ENCODE measurements at regions not wholly inside any gene's neighbourhood (a gene's known extent, or its start where the extent isn't known, plus 50 kb on each side); places are given as distances from the start of the nearest gene placed in this dataset.

- Mint-ChIP-seq H3K9me3 (peaks cover 0 to 3% of the 10 kb centered on the region in 2 donors), H3K27ac (no peak overlapping the region), H3K36me3 (no peaks in the 10 kb centered on the region)
- DNase-seq (ENCODE audit: low spot score in 2 of 2) (no peak), ATAC-seq (no peak)
Observed at GRCh38 chr12:115833704-115834103, 443.8 kb downstream of the MED13L start.

DNA sequence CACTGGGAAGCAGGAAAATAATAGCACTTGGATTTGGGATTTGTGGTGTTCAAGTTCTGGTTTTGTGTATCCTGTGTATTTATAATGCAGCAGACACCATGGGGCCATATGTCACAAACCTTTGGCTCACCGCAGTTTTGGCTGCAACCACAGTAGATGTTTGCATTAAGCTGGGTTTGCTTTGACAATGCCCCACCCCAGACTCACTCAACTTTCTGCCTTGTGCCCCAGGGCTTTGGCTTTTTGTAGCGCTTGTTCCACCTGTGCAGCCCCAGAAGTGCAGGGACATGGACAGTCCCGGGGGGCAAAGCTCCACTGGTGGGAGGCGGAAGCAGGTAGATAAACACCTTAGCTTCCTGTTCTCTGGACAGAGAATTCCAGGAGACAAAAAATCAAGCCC lies 446.9 kb downstream of the MED13L start:
- DNase-seq (ENCODE audit: low spot score in 2 of 2) (no peak), ATAC-seq (no peak)
- peaks cover 0 to 10% of the 10 kb centered on the region in 2 donors for H3K9me3 Mint-ChIP-seq
- H3K36me3 Mint-ChIP-seq = no peaks in the 10 kb centered on the region
- no peak overlapping the region for H3K27ac Mint-ChIP-seq

DNA sequence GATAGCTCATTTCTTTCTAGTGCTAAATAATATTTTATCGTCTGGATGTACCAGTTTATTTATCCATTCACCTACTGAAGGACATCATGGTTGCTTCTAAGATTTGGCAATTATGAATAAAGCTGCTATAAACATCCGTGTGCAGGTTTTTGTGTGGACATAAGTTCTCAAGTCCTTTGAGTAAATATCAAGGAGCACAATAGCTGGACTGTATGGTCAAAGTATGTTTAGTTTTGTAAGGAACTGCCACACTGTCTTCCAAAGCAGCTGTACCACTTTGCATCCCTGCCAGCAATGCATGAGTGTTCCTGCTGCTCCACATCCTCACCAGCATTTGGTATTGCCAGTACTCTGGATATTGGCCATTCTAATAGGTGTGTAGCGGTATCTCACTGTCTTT lies 447.4 kb downstream of the MED13L start:
- ATAC-seq (no peak), DNase-seq (ENCODE audit: low spot score in 2 of 2) (no peak)
- no peak overlapping the region for H3K27ac Mint-ChIP-seq
- peaks cover 0 to 8% of the 10 kb centered on the region in 2 donors for H3K9me3 Mint-ChIP-seq
- H3K36me3 Mint-ChIP-seq = no peaks in the 10 kb centered on the region

DNA sequence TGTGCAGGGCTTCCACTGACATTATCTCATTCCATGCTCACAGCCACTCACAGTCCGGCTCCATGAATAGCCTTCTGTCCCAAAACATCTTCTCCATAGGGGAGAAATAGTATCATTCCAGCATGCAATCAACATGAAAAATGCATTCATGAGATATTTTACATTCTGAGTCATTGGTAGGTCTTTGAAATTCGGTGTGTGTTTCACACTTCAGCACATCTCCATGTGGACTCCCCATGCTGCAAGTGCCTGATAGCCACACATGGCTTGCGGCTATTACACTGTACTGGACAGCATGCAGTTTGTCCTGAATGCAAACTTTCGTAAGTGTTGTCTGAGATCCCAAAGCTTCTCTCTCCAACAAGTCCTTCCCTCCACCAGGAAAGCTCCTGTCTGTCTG lies 449.3 kb downstream of the MED13L start:
- H3K36me3 Mint-ChIP-seq = no peaks in the 10 kb centered on the region
- H3K9me3 Mint-ChIP-seq = peaks cover 0 to 8% of the 10 kb centered on the region in 2 donors
- H3K27ac Mint-ChIP-seq = no peak overlapping the region
- no peak for DNase-seq (ENCODE audit: low spot score in 2 of 2)
- no peak for ATAC-seq

GRCh38 chr12:115824936-115825602 lies 452.4 kb downstream of the MED13L start:
- Mint-ChIP-seq H3K36me3 (no peaks in the 10 kb centered on the region), H3K27ac (no peak overlapping the region), H3K9me3 (peaks cover 0 to 8% of the 10 kb centered on the region in 2 donors)
- DNase-seq (ENCODE audit: low spot score in 2 of 2) (no peak), ATAC-seq (no peak)

- DNase-seq (ENCODE audit: low spot score in 2 of 2) (no peak), ATAC-seq (no peak)
- H3K9me3 Mint-ChIP-seq = peaks cover 0 to 8% of the 10 kb centered on the region in 2 donors
- no peak overlapping the region for H3K27ac Mint-ChIP-seq
- no peaks in the 10 kb centered on the region for H3K36me3 Mint-ChIP-seq
Observed at GRCh38 chr12:115823635-115824034, 453.9 kb downstream of the MED13L start.

DNA sequence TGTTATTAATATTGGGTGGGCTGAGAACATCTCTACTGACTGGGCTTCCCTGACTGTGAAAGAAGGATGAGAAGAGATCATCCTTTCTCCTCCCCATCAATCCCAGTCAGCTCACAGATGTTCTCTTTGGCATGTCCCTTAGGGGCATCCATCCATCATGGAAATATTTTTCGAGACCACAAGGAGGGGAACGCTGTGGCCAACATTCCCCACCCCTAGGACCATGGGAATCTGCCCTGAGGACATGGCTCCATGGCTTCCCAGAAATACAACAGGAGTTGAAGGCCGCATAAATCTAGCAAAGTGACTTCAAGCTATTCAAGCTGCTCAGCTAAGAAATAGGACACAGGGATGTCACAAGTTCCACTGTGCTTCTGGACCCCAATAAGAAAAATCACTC lies 456.8 kb downstream of the MED13L start:
- Mint-ChIP-seq H3K27ac (no peak overlapping the region), H3K36me3 (no peaks in the 10 kb centered on the region), H3K9me3 (no peaks in the 10 kb centered on the region)
- DNase-seq (ENCODE audit: low spot score in 2 of 2) (no peak), ATAC-seq (no peak)

DNA sequence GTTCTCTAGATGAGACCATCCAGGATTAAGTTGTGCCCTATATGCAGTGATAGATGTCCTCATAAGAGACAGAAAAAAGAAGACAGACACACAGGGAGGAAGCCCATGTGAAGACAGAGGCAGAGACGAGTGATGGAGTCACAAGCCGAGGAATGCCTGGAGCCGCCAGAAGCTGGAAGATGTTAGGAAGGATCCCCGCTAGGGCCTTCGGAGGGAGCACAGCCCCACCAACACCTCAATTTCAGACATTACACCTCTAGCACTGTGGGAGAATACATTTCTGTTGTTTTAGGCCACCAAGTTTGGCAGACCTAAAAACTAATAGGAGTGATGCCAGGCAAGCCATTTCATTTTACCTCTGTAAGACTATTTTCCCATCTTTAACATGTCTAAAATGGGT lies 458.5 kb downstream of the MED13L start:
- ATAC-seq (no peak), DNase-seq (ENCODE audit: low spot score in 2 of 2) (no peak)
- Mint-ChIP-seq H3K9me3 (peaks cover 0 to 2% of the 10 kb centered on the region in 2 donors), H3K27ac (no peak overlapping the region), H3K36me3 (no peaks in the 10 kb centered on the region)

DNA sequence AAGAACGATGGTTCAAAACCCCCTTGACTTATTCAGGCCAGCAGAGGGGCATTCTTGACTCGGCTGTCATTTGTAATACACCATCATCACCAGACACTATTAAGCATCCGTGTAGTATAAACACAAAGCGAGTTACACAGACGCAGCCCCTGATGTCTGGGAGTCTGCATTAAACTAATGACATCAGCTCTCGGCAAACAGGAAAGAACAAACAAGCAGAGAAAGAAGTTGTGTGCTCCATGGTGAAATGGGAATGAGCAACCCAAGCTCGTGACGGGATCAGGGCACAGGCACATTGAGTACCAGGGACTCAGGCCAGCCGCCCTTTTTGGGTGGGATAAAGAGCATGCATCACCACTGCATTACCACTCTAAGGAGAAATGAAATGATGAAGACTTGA lies 460.1 kb downstream of the MED13L start:
- DNase-seq (ENCODE audit: low spot score in 2 of 2) (no peak), ATAC-seq (no peak)
- H3K27ac Mint-ChIP-seq = no peak overlapping the region
- H3K9me3 Mint-ChIP-seq = peaks cover 5 to 9% of the 10 kb centered on the region in 2 donors
- peaks cover 0 to 6% of the 10 kb centered on the region in 2 donors for H3K36me3 Mint-ChIP-seq

DNA sequence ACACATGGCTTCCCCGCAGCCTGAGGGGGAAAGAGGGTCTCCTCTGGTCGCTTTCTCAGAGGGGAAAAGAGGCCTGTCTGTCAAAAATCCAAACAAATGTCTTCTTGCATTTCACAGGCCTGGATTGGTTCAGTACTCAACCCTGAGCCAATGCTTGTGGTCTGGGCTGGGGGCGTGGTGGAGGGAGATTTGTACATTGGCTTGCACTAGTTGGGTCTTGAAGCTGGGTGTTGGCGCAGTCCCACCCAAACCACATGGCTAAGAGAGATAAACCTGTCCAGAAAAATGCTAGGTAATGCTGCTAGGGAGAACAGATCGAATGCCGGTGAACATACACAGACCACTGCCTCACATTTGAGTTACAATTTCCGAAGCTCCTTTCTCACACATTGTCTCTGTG lies 461.6 kb downstream of the MED13L start:
- peaks cover 0 to 10% of the 10 kb centered on the region in 2 donors for H3K36me3 Mint-ChIP-seq
- H3K9me3 Mint-ChIP-seq = peaks cover 12 to 17% of the 10 kb centered on the region in 2 donors
- ATAC-seq (no peak), DNase-seq (ENCODE audit: low spot score in 2 of 2) (no peak)
- no peak overlapping the region for H3K27ac Mint-ChIP-seq

- Mint-ChIP-seq H3K27ac (no peak overlapping the region), H3K9me3 (peaks cover 18 to 29% of the 10 kb centered on the region in 2 donors), H3K36me3 (peaks cover 0 to 10% of the 10 kb centered on the region in 2 donors)
- ATAC-seq (no peak), DNase-seq (ENCODE audit: low spot score in 2 of 2) (no peak)
Observed at GRCh38 chr12:115813256-115813655, 464.2 kb downstream of the MED13L start.

DNA sequence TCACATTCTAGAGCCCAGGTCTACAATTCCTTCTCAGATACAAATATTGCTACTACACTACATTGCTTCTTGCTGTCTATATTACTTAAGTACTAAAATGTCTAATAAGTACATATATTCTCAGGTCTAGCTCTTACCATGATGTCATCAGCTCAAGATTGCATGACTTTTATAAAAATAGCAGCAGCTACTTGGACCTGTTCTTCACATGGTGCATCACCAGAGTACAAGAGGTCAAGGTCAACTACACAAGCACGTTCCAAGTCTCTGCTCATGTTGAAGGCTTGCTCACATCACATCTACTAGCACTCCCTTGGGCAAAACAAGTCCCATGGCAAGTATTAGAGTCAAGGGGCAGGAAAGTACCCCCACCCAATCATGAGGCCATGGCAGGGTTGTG lies 465.6 kb downstream of the MED13L start:
- ATAC-seq = no peak
- H3K9me3 Mint-ChIP-seq = peaks cover 18 to 29% of the 10 kb centered on the region in 2 donors
- H3K27ac Mint-ChIP-seq = no peak overlapping the region
- DNase-seq (ENCODE audit: low spot score in 2 of 2) = no peak
- H3K36me3 Mint-ChIP-seq = peaks cover 0 to 10% of the 10 kb centered on the region in 2 donors

DNA sequence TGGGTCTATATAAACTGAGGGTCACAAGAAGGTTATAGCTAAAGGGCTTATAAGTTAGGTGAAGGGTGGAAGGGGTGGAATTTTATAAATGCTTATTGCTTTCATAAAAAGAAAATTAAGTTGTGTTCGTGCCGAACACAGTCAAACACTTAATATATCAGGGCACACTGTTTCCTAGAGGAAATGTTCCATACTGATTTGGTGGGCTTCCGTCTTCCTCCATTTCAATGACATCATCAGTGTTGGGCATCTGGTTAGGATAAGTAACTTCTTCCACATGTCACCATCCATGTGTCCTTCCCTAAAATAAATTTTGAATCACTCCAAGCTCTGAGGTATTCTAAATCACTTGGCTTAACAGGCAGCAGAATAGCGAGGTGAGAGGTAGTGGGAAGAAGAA lies 466.4 kb downstream of the MED13L start:
- peaks cover 0 to 10% of the 10 kb centered on the region in 2 donors for H3K36me3 Mint-ChIP-seq
- ATAC-seq (no peak), DNase-seq (ENCODE audit: low spot score in 2 of 2) (no peak)
- no peak overlapping the region for H3K27ac Mint-ChIP-seq
- peaks cover 18 to 29% of the 10 kb centered on the region in 2 donors for H3K9me3 Mint-ChIP-seq

DNA sequence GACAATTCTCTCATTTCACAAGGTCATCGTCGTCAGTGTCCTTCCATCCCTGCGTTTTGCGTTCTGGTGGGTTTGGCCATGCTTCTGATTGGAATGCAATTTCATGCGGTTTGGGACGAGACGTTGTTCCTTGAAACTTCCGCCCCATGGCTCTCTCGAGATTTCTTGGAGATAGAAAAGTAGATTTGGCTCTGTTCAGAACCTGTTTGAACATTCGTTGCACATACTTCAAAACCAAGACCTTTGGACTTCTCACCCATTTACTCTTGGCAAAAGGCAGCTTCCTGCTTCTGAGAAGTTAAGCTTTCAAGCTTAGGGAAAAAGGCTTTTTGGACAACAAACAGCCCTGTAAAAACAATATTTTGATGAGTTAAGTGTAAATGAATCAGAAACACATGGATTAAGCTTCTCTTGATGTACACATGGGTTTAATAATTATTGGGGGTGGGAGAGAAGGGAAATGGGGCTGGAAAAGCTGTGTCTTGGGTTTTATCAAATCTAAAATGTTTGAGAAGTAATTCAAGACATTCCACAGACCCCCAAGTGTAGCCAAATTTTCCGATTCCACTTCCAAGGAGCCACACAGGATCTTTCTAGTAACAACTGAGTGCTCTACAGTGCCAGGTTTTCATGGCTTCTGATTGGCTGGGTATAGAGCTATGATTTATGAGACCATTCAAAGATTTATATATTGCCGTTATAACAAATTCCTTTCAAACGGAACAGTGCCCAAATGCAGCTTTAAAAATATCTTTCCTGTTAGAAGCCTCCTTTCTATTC lies 467.2 kb downstream of the MED13L start:
- no peak for DNase-seq (ENCODE audit: low spot score in 2 of 2)
- Mint-ChIP-seq H3K27ac (no peak overlapping the region), H3K9me3 (peaks cover 18 to 32% of the 10 kb centered on the region in 2 donors), H3K36me3 (peaks cover 0 to 10% of the 10 kb centered on the region in 2 donors)
- ATAC-seq = no peak

- H3K9me3 Mint-ChIP-seq = peaks cover 6 to 23% of the 10 kb centered on the region in 2 donors
- DNase-seq (ENCODE audit: low spot score in 2 of 2) = no peak
- no peaks in the 10 kb centered on the region for H3K36me3 Mint-ChIP-seq
- ATAC-seq = no peak
- H3K27ac Mint-ChIP-seq = no peak overlapping the region
Observed at GRCh38 chr12:115806000-115806399, 471.5 kb downstream of the MED13L start.

- no peak overlapping the region for H3K27ac Mint-ChIP-seq
- no peak for DNase-seq (ENCODE audit: low spot score in 2 of 2)
- ATAC-seq = no peak
- no peaks in the 10 kb centered on the region for H3K36me3 Mint-ChIP-seq
- H3K9me3 Mint-ChIP-seq = peaks cover 0 to 10% of the 10 kb centered on the region in 2 donors
Observed at GRCh38 chr12:115802767-115803166, 474.7 kb downstream of the MED13L start.

DNA sequence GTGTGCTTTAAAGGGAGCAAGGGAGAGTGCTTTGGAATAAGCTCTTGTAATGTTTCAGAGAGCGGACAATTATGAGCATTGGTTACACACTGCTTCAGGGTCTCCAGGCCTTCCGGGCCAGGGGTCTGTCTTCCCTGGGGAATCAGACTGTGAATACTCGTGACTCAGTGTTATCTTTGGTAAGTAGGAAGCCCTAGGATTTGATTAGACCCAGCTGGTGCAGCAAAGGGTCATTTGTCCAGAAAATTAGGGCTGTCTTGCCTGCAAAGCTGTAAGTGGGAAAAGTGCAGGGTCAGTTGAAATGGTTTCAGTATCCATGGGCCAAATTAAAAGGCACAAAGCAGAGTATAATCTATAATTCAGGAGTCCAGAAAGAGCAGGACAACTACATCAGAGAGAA lies 475.6 kb downstream of the MED13L start:
- Mint-ChIP-seq H3K9me3 (peaks cover 0 to 10% of the 10 kb centered on the region in 2 donors), H3K27ac (no peak overlapping the region), H3K36me3 (no peaks in the 10 kb centered on the region)
- DNase-seq (ENCODE audit: low spot score in 2 of 2) = no peak
- no peak for ATAC-seq

DNA sequence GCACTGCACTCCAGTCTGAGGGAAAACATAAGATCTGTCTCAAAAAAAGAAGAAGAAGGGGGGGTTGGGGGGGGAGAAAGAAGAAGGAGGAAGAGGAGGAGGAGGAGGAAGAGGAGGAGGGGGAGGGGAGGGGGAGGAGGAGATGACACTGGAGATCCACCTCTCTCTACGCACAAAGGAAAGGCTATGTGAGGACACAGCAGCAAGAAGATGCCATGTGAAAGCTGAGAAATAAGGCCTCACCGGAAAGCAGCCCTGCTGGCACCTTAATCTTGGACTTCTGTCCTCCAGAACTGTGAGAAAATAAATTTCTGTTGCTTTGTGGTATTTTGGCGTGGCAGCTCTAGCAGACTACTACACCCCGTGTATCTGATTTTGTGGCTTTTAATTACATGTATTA lies 477.9 kb downstream of the MED13L start:
- Mint-ChIP-seq H3K27ac (no peak overlapping the region), H3K9me3 (peaks cover 0 to 8% of the 10 kb centered on the region in 2 donors), H3K36me3 (no peaks in the 10 kb centered on the region)
- DNase-seq (ENCODE audit: low spot score in 2 of 2) (no peak), ATAC-seq (no peak)

Measured in activated naive CD4-positive, alpha-beta T cell treated with anti-CD3 and anti-CD28 coated beads, Interleukin-2, amount 50 U/mL, for 72 hours (primary cell).